ENCODE measurements at regions not wholly inside any gene's neighbourhood (a gene's known extent, or its start where the extent isn't known, plus 50 kb on each side); places are given as distances from the start of the nearest gene placed in this dataset.
"Not testable (repeated sequence)": the region's sequence is repeated elsewhere in the genome, so short reads cannot be mapped to it uniquely, and the experiment has no call there.

DNA sequence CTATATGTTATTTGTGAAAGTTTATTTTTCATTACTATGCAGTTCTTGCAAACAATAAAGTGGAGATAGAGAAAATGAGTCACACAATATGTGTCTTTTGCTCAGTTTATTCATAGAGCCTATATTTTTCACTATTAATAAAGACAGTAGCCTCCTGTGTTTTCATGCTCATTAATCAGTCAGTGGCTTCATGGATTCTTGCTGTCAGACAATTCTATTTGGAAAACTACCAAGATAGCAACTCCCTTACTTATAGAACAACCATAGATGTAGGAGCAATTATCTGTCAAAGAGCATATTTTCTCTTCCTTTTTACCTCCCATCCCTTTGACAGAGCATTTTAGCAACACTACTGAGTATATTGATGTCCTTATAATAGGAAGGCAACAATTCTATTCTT, 132.7 kb upstream of the CALCR start:
- no peak overlapping the region for H3K27ac ChIP-seq
- TF ChIP-seq CTCF (IDR thresholded peaks at IDR 0.05) (no peak), ZFX (IDR thresholded peaks at IDR 0.05; ENCODE audit: borderline replicate concordance) (no peak)

- not testable (repeated sequence) for H3K27ac ChIP-seq
Measured at GRCh38 chr7:93706162-93706561, 131.6 kb upstream of the CALCR start.

- no peak overlapping the region for H3K27ac ChIP-seq
- no peak for TF ChIP-seq ZFX (IDR thresholded peaks at IDR 0.05; ENCODE audit: borderline replicate concordance)
- no peak for TF ChIP-seq CTCF (IDR thresholded peaks at IDR 0.05)
Measured at GRCh38 chr7:93704217-93704616, 129.7 kb upstream of the CALCR start.

DNA sequence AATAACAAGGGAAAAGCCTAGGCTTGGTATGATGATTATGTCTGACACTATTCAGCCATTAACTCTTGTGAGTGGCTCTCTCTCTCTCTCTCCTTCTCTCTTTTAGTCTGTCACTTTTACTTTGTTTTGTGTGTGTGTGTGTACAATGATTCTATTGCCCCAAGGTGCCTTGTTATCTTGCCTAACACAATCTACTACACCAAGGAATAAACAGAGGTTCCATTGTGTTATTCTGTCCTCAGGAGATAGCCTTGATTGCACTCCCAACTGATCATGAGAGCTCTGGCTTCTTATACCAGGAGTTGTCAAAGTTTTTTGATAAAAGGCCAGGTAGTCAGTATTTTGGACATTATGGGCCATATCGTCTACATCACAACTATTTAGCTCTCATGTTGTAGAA, 123.4 kb upstream of the CALCR start:
- H3K27ac ChIP-seq, result no peak overlapping the region
- no peak for TF ChIP-seq CTCF (IDR thresholded peaks at IDR 0.05)
- TF ChIP-seq ZFX (IDR thresholded peaks at IDR 0.05; ENCODE audit: borderline replicate concordance), result no peak

DNA sequence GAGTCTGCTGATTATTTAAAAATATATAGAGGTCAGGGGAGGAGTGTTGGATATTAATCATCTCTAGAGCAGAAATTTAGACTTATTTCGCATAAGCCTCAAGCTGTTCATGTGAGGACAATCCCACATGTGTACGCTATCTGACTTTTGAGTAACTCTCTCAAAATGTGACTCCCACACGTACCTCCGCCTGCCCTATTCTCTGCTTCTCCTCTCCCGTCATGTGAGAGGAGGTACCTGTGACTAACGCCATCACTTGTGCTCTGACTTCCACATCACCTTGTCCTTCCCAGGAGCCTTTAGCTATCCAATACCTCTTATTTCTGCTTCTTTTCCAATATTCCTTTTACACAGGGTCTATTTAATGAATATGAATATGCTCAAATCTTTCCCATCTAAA, 119.3 kb upstream of the CALCR start:
- TF ChIP-seq CTCF (IDR thresholded peaks at IDR 0.05) (no peak), ZFX (IDR thresholded peaks at IDR 0.05; ENCODE audit: borderline replicate concordance) (no peak)
- no peak overlapping the region for H3K27ac ChIP-seq

- TF ChIP-seq CTCF (IDR thresholded peaks at IDR 0.05) (no peak), ZFX (IDR thresholded peaks at IDR 0.05; ENCODE audit: borderline replicate concordance) (no peak)
- no peak overlapping the region for H3K27ac ChIP-seq
Measured at GRCh38 chr7:93690021-93690420, 115.5 kb upstream of the CALCR start.

GRCh38 chr7:93678185-93678584, 103.7 kb upstream of the CALCR start:
- TF ChIP-seq CTCF (IDR thresholded peaks at IDR 0.05), result no peak
- TF ChIP-seq ZFX (IDR thresholded peaks at IDR 0.05; ENCODE audit: borderline replicate concordance), result no peak
- no peak overlapping the region for H3K27ac ChIP-seq

- no peak for TF ChIP-seq CTCF (IDR thresholded peaks at IDR 0.05)
- TF ChIP-seq ZFX (IDR thresholded peaks at IDR 0.05; ENCODE audit: borderline replicate concordance), result no peak
- no peak overlapping the region for H3K27ac ChIP-seq
Measured at GRCh38 chr7:93663561-93664299, 89.2 kb upstream of the CALCR start.

- H3K27ac ChIP-seq, result not testable (repeated sequence)
Measured at GRCh38 chr7:93658163-93658562, 83.6 kb upstream of the CALCR start.

Measured in 22Rv1 (cell line).